ENCODE measurements at regions not wholly inside any gene's neighbourhood (a gene's known extent, or its start where the extent isn't known, plus 50 kb on each side); places are given as distances from the start of the nearest gene placed in this dataset.

DNA sequence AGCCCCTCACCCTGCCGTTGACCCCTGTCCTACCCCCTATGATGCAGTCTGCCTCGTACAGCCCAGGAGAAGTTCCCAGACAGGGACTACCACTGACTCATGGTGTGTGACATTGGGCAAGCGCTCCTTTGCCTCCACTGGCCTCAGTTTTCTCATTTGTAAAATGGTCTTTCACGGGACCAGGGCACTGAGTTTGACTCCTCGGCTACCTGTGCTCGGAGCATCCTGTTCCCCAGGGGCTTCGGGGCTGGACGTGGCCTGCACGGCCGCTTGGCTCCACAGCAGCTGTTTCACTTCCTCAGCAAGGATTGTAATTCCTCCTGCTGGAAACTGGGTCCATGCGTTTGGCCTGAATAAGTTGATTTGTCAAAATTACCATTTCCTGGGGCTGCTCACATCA is 277.3 kb downstream of the MATN1 start:
- TF ChIP-seq, protein P1, sequence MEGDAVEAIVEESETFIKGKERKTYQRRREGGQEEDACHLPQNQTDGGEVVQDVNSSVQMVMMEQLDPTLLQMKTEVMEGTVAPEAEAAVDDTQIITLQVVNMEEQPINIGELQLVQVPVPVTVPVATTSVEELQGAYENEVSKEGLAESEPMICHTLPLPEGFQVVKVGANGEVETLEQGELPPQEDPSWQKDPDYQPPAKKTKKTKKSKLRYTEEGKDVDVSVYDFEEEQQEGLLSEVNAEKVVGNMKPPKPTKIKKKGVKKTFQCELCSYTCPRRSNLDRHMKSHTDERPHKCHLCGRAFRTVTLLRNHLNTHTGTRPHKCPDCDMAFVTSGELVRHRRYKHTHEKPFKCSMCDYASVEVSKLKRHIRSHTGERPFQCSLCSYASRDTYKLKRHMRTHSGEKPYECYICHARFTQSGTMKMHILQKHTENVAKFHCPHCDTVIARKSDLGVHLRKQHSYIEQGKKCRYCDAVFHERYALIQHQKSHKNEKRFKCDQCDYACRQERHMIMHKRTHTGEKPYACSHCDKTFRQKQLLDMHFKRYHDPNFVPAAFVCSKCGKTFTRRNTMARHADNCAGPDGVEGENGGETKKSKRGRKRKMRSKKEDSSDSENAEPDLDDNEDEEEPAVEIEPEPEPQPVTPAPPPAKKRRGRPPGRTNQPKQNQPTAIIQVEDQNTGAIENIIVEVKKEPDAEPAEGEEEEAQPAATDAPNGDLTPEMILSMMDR (IDR thresholded peaks at IDR 0.05), result no peak
- no peak for TF ChIP-seq EZH2 (IDR thresholded peaks at IDR 0.05)

Data from neural progenitor cell (in vitro differentiated cells).